Naive B cell (primary cell): ENCODE measurements at regions not wholly inside any gene's neighbourhood (a gene's known extent, or its start where the extent isn't known, plus 50 kb on each side); places are given as distances from the start of the nearest gene placed in this dataset.

Experiments used
- ATAC-seq, 2 donors: fragments of 150-1000 bp; cut with Tn5 transposase; 2 replicates each; pipeline ENCODE4 v1.10.0; 2021; ENCODE audit warnings: low read depth in 2 of 2, mild to moderate bottlenecking in 2 of 2, moderate library complexity in 2 of 2
- DNase-seq: peaks from one replicate; pipeline ENCODE4 v3.0.0; 2022
- H3K27ac Mint-ChIP-seq, 6 donors: one replicate each; pipeline ENCODE4 v1.8.0; 2020 to 2022; ENCODE audit warnings: mild to moderate bottlenecking in 6 of 6, mixed read lengths in 6 of 6, moderate library complexity in 5 of 6, inconsistent platforms in 2 of 6
- H3K27me3 Mint-ChIP-seq, 3 donors: one replicate each; pipeline ENCODE4 v1.8.0; 2021 to 2022; ENCODE audit warnings: mixed read lengths in 3 of 3, mild to moderate bottlenecking in 1 of 3
- H3K36me3 Mint-ChIP-seq, 2 donors: one replicate each; pipeline ENCODE4 v1.8.0; 2020 to 2022; ENCODE audit warnings: mixed read lengths in 2 of 2, inconsistent platforms in 1 of 2, mild to moderate bottlenecking in 1 of 2
- H3K4me1 Mint-ChIP-seq, 3 donors: one replicate each; pipeline ENCODE4 v1.8.0; 2020 to 2022; ENCODE audit warnings: mixed read lengths in 3 of 3, inconsistent platforms in 1 of 3, mild to moderate bottlenecking in 1 of 3, moderate library complexity in 1 of 3
- H3K4me3 Mint-ChIP-seq, 8 donors: one replicate each; pipeline ENCODE4 v1.8.0; 2020 to 2022; ENCODE audit warnings: mild to moderate bottlenecking in 8 of 8, mixed read lengths in 8 of 8, moderate library complexity in 8 of 8, inconsistent platforms in 2 of 8
- H3K9me3 Mint-ChIP-seq, 7 donors: one replicate each; pipeline ENCODE4 v1.8.0; 2020 to 2022; ENCODE audit warnings: mixed read lengths in 7 of 7, mild to moderate bottlenecking in 5 of 7, inconsistent platforms in 2 of 7, moderate library complexity in 1 of 7

GRCh38 chr10:113409175-113409574 lies 143.7 kb upstream of the HABP2 start:
- H3K4me1 Mint-ChIP-seq, result no peaks in the 10 kb centered on the region
- H3K27ac Mint-ChIP-seq, result no peak overlapping the region
- ATAC-seq (no peak), DNase-seq (no peak)
- H3K27me3 Mint-ChIP-seq, result peaks cover 0 to 11% (median 11%) of the 10 kb centered on the region in 3 donors
- peaks cover 0 to 8% (median 4%) of the 10 kb centered on the region in 7 donors for H3K9me3 Mint-ChIP-seq
- no peak overlapping the region for H3K4me3 Mint-ChIP-seq
- H3K36me3 Mint-ChIP-seq, result no peaks in the 10 kb centered on the region

- ATAC-seq, result no peak
- Mint-ChIP-seq H3K36me3 (no peaks in the 10 kb centered on the region), H3K4me1 (no peaks in the 10 kb centered on the region), H3K4me3 (no peak overlapping the region), H3K9me3 (peaks cover 0 to 8% (median 4%) of the 10 kb centered on the region in 7 donors), H3K27me3 (peaks cover 3 to 25% (median 18%) of the 10 kb centered on the region in 3 donors), H3K27ac (no peak overlapping the region)
- no peak for DNase-seq
These were observed 142.2 kb upstream of the HABP2 start for GRCh38 chr10:113410618-113411017.

GRCh38 chr10:113411456-113411855 lies 141.4 kb upstream of the HABP2 start:
- H3K36me3 Mint-ChIP-seq, result no peaks in the 10 kb centered on the region
- H3K4me1 Mint-ChIP-seq, result no peaks in the 10 kb centered on the region
- no peak overlapping the region for H3K4me3 Mint-ChIP-seq
- ATAC-seq (no peak), DNase-seq (no peak)
- H3K27me3 Mint-ChIP-seq, result peaks cover 5 to 31% (median 19%) of the 10 kb centered on the region in 3 donors
- peaks cover 0 to 8% (median 3%) of the 10 kb centered on the region in 7 donors for H3K9me3 Mint-ChIP-seq
- H3K27ac Mint-ChIP-seq, result peak overlapping the region in 1 of 6 donors; percentile 8

GRCh38 chr10:113412161-113412560 lies 140.7 kb upstream of the HABP2 start:
- ATAC-seq (no peak), DNase-seq (no peak)
- Mint-ChIP-seq H3K9me3 (peaks cover 0 to 8% (median 3%) of the 10 kb centered on the region in 7 donors), H3K36me3 (no peaks in the 10 kb centered on the region), H3K4me3 (no peak overlapping the region), H3K4me1 (no peaks in the 10 kb centered on the region), H3K27ac (no peak overlapping the region), H3K27me3 (peaks cover 5 to 38% (median 23%) of the 10 kb centered on the region in 3 donors)

- Mint-ChIP-seq H3K27ac (no peak overlapping the region), H3K4me1 (no peaks in the 10 kb centered on the region), H3K36me3 (no peaks in the 10 kb centered on the region), H3K9me3 (peaks cover 2 to 14% (median 8%) of the 10 kb centered on the region in 7 donors), H3K27me3 (peaks cover 12 to 35% (median 13%) of the 10 kb centered on the region in 3 donors), H3K4me3 (no peak overlapping the region)
- DNase-seq (no peak), ATAC-seq (no peak)
These were observed 138.3 kb upstream of the HABP2 start for GRCh38 chr10:113414543-113414942.

- no peaks in the 10 kb centered on the region for H3K36me3 Mint-ChIP-seq
- H3K4me3 Mint-ChIP-seq, result no peak overlapping the region
- peaks cover 5 to 21% (median 11%) of the 10 kb centered on the region in 7 donors for H3K9me3 Mint-ChIP-seq
- H3K27ac Mint-ChIP-seq, result no peak overlapping the region
- peaks cover 12 to 35% (median 13%) of the 10 kb centered on the region in 3 donors for H3K27me3 Mint-ChIP-seq
- DNase-seq, result no peak
- no peaks in the 10 kb centered on the region for H3K4me1 Mint-ChIP-seq
- no peak for ATAC-seq
These were observed 137.6 kb upstream of the HABP2 start for GRCh38 chr10:113415246-113415645.

- Mint-ChIP-seq H3K9me3 (peaks cover 3 to 22% (median 11%) of the 10 kb centered on the region in 7 donors), H3K4me3 (no peak overlapping the region), H3K27me3 (peaks cover 5 to 35% (median 12%) of the 10 kb centered on the region in 3 donors), H3K4me1 (no peaks in the 10 kb centered on the region), H3K36me3 (no peaks in the 10 kb centered on the region), H3K27ac (no peak overlapping the region)
- ATAC-seq, result no peak
- no peak for DNase-seq
These were observed 132.7 kb upstream of the HABP2 start for GRCh38 chr10:113420057-113420732.

GRCh38 chr10:113420733-113421675 lies 131.8 kb upstream of the HABP2 start:
- DNase-seq, result no peak
- Mint-ChIP-seq H3K27ac (no peak overlapping the region), H3K36me3 (no peaks in the 10 kb centered on the region), H3K9me3 (peaks cover 3 to 22% (median 11%) of the 10 kb centered on the region in 7 donors), H3K27me3 (peaks cover 5 to 27% (median 6%) of the 10 kb centered on the region in 3 donors), H3K4me3 (peak overlapping the region in 1 of 8 donors; percentile 26), H3K4me1 (no peaks in the 10 kb centered on the region)
- ATAC-seq, result no peak

GRCh38 chr10:113422371-113422770 lies 130.5 kb upstream of the HABP2 start:
- no peak for ATAC-seq
- Mint-ChIP-seq H3K4me1 (no peaks in the 10 kb centered on the region), H3K27me3 (peaks cover 0 to 19% (median 6%) of the 10 kb centered on the region in 3 donors)

GRCh38 chr10:113423981-113424721 lies 128.7 kb upstream of the HABP2 start:
- DNase-seq (no peak), ATAC-seq (no peak)
- H3K36me3 Mint-ChIP-seq, result no peaks in the 10 kb centered on the region

More at GRCh38 chr10:113422371-113422770, 130.5 kb upstream of the HABP2 start:
- Mint-ChIP-seq H3K27ac (no peak overlapping the region), H3K36me3 (no peaks in the 10 kb centered on the region), H3K4me3 (no peak overlapping the region), H3K9me3 (peaks cover 3 to 22% (median 11%) of the 10 kb centered on the region in 7 donors)
- no peak for DNase-seq

GRCh38 chr10:113425008-113425407 lies 127.8 kb upstream of the HABP2 start:
- no peak overlapping the region for H3K4me3 Mint-ChIP-seq
- no peaks in the 10 kb centered on the region for H3K4me1 Mint-ChIP-seq
- no peak for ATAC-seq
- DNase-seq, result no peak
- H3K27ac Mint-ChIP-seq, result no peak overlapping the region
- peaks cover 0 to 13% (median 6%) of the 10 kb centered on the region in 7 donors for H3K9me3 Mint-ChIP-seq
- H3K36me3 Mint-ChIP-seq, result no peaks in the 10 kb centered on the region
- H3K27me3 Mint-ChIP-seq, result peaks cover 0 to 10% (median 0%) of the 10 kb centered on the region in 3 donors

More at GRCh38 chr10:113423981-113424721, 128.7 kb upstream of the HABP2 start:
- no peaks in the 10 kb centered on the region for H3K4me1 Mint-ChIP-seq
- H3K4me3 Mint-ChIP-seq, result no peak overlapping the region
- H3K27ac Mint-ChIP-seq, result no peak overlapping the region
- H3K9me3 Mint-ChIP-seq, result peaks cover 3 to 17% (median 11%) of the 10 kb centered on the region in 7 donors
- H3K27me3 Mint-ChIP-seq, result peaks cover 0 to 10% (median 0%) of the 10 kb centered on the region in 3 donors

- Mint-ChIP-seq H3K4me3 (no peak overlapping the region), H3K27me3 (peaks cover 0 to 10% (median 0%) of the 10 kb centered on the region in 3 donors), H3K4me1 (no peaks in the 10 kb centered on the region), H3K36me3 (no peaks in the 10 kb centered on the region), H3K27ac (no peak overlapping the region), H3K9me3 (peaks cover 0 to 9% (median under 1%) of the 10 kb centered on the region in 7 donors)
- DNase-seq (no peak), ATAC-seq (no peak)
These were observed 127.3 kb upstream of the HABP2 start for GRCh38 chr10:113425541-113425951.
